ENCODE measurements at regions not wholly inside any gene's neighbourhood (a gene's known extent, or its start where the extent isn't known, plus 50 kb on each side); places are given as distances from the start of the nearest gene placed in this dataset.

DNA sequence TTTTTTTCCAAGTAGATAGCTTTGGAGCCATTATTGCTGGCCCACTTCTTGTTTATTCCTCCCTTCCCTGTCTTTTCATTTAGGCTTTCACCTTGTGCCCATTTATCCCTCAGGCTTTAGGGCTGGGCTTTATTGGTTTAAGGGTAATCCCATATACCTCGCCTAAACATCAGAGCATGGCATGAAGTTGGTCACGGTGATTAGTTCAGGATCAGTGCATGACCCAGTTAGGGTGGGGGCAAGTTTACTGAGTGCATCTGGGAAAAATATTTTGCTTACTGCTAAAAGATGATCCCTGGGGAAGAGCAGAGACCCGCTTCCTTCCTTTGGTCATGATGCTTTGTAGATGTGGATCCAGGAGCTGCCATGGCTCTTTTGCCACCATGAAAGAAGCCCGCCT, 153.3 kb upstream of the NECTIN1 start:
- no peak for DNase-seq (ENCODE audit: low spot score)

DNA sequence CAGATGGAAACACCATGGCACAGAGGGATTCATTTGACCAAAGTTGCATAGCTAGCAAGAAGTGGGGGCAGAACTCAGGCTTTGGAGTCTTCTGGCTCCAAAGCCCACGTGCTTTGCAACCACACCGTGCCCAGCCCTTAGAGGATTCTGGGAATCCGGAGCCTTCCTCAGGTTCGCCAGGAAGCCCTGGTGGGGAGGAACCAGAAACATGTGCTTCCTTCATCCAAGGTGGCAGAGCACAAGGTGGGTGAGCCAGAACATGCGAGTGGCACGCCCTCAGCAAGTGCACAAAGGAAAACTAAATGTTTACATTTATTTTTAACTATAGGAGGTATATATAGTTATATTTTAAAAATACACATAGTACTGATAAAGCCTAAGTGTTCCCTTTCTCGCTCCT, 151.9 kb upstream of the NECTIN1 start:
- DNase-seq (ENCODE audit: low spot score) = no peak

DNA sequence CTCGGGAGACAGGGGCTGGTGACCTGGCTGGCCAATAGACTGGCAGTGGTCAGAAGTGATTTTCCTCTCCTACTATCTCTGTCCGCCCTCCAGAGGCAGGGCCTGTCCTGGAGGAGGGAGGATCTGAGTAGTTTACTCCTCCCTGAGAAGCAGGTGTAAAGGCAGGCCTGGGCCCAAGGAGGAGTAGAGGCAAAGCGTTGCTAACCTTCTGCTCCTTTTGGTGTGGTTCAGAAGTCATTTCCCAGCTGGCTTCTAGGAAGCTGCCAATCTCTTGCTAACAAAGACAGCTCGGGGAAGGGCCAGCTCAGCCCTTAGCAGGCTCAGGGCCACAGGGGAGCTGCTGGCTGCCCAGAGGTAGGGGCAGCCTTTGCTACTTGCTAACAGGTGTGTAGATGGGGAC, 151.1 kb upstream of the NECTIN1 start:
- DNase-seq (ENCODE audit: low spot score) = no peak

DNA sequence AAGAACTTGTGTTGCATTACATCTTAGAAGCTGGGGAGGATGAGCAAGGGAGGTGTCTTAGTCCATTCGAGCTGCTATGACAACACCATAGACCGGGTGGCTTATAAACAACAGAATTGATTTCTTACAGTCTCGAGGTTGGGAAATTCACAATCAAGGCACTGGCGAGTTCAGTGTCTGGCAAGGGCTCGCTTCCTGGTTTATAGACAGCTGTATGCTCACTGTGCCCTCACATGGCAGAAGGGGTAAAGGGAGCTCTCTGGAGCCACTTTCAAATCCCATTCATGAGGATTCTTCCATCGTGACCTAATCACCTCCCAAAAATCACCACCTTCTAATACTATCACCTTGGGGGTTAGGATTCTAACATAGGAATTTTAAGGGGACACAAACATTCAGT, 150.0 kb upstream of the NECTIN1 start:
- no peak for DNase-seq (ENCODE audit: low spot score)

DNA sequence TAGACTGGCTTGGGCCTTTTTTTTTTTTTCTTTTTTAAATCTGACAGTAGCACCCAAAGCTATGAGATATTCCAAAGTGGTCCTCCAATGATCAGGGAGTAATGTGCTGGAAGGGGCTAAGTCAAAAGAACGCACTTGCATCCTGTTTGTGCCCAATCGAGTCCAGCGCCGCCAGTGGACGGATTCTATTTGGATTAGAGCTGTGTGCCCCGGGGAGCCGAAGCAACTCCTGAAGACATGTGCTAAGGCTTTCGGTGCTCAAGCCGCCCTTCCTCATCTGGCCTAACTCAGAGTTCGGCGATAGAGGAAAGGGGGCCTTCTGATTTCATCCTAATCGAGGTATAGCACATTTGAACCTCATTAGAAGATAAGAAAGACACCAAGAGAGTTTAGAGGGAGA, 147.8 kb upstream of the NECTIN1 start:
- no peak for DNase-seq (ENCODE audit: low spot score)

DNA sequence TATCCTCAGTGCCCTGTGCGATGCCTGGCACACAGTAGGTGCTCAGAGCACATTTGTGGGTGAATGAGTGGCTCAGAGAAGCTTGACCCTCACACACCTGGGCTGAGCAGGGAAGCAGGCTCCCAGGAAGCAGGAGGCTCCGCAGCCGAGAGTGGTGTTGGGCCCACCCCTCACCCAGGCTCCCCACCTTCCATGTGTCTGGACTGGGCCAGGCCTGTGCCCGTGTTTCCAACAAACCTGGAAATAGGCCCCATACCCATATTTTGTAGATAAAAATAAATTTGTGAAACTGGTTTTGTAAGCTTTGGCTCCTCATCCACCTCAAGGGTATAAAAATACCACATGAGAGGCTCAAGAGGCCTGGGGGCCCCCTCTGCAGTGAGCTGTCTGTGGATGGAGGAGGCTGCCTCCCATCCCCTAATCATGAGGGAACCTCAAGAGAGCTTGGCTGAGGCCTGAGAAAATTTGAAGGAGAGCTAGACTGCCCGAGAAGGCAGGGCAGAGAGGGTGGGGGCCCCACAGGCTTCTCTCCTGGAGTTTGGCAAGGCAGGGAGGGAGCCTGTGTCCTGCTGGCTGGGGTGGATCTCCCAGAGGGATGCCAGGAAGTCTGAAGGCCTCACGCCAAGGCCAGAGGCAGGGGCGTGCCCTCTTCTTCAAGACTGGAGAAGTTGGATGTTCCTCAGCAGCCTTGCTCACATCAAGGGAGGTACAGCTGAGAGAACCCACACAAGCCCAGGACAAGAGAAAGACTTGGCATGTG, 147.0 kb upstream of the NECTIN1 start:
- no peak for DNase-seq (ENCODE audit: low spot score)

DNA sequence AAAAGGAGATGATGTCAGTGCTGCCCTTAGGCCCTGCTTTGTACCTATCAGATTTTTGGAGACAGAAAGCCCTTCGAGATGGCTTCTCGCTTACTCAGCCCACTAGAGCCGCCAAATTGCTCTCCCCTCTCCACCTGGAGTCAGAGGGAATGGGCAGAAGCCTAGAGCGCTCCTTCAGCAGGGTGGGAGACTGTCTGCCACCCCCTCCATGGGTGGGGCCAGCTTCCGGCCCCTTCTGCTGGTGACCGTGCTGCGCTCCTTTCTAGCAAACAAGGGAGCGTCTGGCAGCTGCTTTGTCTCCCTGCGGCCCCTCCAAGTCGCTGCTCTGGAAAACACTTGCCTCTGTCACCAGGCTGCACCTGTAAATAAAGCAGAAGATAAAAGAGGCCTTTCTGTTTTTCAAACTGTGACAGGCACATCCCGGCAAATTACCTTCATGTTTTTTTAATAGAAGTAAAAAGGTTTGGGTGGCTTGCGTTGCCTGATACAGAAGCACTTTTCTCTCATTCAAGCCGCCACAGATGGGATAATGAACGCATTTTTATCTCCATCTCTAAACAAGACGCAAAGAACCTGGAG, 145.7 kb upstream of the NECTIN1 start:
- DNase-seq (ENCODE audit: low spot score) = no peak

DNA sequence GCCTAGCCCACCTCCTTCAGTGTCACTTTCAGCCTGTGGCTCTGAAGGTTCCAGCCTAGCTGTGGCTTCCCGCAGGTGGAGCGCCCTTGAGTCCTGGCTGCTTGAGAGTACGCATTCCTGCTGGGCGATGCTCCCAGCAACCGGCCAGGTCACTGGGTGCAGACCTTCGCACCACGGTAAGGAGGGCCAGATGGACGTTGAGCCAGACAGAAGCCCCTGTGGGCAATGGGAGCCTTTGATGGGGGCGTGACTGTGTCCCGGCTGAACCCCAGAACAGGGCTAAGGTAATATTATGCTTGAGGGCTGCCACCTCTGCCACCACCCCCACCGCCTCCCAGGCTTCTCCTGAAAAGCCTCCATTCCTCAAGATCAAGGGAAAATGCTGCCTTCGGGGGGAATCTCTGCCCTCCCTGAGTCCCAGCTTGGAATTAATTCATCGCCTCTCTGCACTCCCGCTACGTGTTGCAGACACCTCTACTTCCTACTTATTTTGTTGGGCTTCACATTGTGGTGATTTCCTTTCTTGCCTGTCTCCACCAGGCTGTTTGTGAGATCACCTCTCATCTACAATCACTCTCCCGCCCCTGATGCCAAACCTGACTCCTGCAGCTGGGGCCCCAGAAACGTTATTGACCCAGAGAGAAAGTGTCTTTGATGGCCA, 144.9 kb upstream of the NECTIN1 start:
- no peak for DNase-seq (ENCODE audit: low spot score)

DNA sequence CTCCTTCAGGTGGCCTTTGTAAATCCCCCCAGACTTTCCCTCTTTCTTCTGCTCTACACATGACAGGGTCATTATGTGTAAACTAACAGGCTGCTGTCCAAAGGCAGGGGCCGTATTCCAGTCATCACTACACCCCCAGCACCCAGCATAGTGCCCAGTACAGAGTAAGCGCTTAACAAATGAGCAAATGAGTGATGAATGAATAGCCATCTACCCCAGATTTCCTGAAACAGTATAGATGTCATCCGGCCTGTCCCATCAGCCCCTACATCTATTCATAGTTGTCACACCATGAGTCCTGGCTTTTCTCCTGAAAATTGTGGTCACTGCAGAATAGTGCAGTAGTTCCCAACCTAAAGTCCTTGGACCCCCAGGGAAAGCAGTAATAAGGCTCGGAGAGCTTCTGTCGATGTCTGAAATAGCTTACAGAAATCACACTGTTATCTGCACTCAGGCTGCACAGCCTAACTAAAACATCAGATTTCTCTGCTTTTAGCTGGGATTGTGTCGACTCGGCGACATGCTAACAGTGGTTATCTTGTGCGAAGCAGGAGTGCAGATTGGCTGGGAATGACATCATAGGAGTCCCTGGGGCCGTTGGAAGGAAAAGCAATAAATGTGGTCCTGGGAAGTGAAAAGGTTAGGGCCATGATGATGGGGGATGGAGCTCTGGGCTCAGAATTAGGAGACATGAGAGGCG, 143.8 kb upstream of the NECTIN1 start:
- no peak for DNase-seq (ENCODE audit: low spot score)

DNA sequence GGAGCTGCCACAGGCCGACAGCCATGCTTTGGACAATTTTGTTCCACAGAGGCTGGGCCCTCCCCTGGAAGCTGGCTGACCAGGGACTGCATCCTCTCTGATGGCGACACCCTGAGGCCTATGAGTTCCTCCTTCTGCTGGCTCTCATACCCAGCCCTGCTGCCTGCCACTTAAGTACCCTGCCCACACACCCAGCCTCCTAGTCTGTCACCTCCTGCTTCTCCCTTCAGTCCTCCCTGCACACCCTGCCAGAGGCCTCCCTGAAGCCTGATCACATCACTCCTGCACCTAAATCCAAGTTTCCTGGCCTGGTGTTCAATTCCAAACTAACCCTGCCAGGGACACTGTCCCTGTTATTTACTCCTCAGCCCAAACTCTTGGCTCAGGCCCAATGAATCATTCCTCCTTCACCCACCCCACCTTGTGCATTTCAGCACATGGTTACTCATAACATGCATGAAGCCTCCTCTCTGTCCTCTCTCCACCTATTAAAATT, 136.7 kb upstream of the NECTIN1 start:
- DNase-seq (ENCODE audit: low spot score) = no peak

DNA sequence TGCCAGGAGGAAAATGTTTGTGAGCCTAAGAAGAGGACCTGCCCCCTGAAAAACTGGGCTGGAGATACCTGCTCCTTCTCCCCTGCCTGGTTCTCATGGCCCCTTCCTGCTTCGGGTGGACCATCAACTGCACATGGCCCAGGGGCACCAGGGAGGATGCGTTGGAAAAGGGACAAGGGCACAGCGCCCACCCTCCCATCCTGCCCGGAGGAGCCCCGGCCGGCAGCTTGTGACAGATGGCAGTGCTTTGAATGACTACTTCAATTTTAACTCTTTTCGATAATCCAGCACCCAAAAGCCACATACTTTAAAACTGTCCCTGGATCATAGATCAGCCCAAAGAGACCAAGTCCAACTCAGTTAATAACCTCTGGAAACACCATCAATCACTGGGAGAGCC, 135.8 kb upstream of the NECTIN1 start:
- no peak for DNase-seq (ENCODE audit: low spot score)

DNA sequence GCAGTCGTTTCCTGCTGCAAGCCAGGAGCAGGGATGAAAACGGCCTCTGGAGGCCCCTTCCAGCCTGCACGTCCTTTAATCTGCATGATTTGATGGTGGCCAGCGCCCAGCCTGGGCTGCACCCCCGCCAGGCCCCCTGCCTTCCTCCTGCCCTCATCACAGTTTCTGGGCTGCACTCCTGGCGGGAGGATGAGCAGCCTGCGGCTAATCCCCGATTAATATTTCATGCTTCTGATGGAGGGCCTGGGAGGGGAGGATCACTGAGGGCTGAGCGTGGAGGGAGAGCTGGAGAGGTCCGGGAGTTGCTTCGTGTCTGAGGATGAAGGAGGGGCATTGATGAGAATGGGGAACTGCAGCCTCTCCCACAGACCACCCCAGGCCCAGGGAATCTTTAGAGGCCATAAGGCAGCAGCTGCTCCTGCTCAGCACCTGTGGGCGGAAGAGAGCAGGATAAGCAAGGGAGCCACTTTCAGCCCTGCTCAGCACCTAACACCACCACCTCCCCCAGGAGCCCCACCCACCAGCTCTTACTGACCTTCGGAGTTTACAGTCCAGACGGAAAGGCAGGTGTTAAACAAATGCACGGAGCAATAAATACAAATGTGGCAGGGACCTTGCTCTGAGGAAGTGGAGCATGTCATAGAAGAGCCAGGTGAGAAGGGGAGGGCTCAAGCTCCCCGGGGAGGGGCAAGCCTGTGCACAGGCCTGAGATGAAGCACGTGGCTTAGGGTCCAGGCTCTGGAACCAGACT, 135.0 kb upstream of the NECTIN1 start:
- DNase-seq (ENCODE audit: low spot score) = no peak

DNA sequence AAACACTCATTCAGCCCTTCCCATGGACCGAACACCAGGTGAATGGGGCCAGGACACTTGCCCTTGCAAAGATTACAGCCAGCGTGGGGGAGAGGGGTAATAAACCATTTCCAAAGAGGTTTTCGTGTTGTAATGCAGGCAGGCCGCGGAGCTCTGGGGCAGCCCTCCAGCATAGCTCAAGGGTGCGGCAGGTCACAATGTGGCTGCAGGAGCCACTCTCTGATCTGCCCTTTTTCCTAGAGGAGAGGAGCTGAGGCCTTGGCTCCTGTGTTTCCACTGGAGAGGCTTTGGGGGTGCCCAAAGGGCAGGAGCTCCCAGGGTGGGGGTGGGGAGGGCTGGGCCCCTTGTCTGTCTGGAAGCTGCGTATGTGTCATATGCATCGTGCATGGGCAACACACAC, 134.2 kb upstream of the NECTIN1 start:
- DNase-seq (ENCODE audit: low spot score) = no peak

DNA sequence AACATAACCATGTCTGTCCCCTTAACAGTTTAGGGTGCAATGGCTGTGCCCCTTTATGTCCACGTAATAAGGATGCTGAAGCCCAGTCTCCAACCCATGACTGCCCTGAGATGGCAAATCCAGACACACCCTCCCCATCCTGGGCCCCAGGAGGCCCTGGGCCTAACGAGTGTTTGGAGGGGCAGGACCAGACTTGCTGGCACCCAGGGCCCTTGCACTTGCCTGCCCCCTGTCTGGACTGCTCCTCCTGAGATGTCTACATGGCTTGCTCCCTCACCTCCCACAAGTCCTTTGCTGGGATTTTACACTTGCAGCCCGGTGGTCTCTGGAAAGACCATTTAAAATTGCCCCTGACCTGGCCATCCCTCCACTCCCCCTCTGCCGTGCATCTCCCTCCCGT, 132.2 kb upstream of the NECTIN1 start:
- DNase-seq (ENCODE audit: low spot score) = no peak

DNA sequence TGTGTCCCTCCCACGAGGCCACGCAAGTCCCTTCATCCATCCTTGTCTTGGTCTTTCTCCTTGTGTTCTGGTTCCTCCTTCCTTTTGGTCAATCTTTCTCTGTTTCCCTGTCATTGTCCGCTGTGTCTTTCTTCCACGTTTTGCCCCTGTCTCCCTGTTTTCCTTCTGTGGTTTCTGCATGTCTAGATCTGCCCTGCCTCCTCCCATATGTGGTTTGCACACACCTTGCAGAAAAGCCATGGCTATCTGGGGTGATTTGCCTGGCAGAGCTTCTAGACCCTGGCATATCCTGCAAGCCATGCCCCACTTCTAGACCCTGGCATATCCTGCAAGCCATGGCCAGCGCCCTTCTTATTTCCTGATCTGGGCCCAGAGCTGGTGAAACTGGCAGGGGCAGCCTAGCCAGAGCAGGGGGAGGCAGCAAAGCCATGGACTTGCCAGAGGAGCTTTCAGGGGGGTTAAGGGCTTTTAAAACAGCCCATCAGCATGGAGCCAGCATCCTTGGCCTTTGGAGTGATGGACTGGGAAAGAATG, 131.6 kb upstream of the NECTIN1 start:
- DNase-seq (ENCODE audit: low spot score) = no peak

DNA sequence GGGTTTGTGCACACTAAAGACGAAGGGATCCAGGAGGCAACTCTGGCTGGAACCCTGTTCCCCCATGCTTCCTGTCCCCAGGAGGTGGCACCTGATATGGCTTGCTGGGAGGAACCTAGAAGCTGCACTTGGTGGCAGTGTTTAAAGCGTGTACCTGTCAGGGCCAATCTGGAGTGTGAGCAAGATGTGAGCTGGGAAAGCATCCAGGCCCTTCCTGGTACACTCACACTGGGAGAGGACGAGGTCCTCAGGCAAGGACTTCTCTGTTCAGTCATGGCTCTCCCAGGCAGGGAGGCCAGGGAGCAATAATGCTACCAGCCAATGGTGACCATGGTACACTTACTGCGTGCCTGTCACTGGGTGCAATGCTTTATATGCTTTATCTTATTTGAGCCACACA, 130.7 kb upstream of the NECTIN1 start:
- no peak for DNase-seq (ENCODE audit: low spot score)

DNA sequence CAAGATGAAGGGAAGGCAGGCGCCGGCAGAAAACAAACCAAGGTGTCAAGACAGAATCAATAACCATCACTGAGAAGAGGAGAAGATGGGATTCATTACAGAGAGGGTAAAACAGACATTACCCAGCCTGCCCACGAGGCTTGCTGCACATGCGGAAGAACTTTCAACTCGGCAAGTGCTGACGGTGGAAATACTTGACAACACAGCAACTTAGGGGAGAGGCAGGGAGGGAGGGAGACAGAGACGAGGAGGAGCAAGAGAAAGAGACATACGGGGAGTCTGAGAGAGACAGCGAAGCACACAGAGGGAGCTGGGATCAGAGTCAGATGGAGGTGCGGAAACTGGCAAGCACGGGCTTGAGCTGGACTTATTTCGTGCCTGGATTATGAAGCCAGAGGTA, 129.3 kb upstream of the NECTIN1 start:
- DNase-seq (ENCODE audit: low spot score) = no peak

DNA sequence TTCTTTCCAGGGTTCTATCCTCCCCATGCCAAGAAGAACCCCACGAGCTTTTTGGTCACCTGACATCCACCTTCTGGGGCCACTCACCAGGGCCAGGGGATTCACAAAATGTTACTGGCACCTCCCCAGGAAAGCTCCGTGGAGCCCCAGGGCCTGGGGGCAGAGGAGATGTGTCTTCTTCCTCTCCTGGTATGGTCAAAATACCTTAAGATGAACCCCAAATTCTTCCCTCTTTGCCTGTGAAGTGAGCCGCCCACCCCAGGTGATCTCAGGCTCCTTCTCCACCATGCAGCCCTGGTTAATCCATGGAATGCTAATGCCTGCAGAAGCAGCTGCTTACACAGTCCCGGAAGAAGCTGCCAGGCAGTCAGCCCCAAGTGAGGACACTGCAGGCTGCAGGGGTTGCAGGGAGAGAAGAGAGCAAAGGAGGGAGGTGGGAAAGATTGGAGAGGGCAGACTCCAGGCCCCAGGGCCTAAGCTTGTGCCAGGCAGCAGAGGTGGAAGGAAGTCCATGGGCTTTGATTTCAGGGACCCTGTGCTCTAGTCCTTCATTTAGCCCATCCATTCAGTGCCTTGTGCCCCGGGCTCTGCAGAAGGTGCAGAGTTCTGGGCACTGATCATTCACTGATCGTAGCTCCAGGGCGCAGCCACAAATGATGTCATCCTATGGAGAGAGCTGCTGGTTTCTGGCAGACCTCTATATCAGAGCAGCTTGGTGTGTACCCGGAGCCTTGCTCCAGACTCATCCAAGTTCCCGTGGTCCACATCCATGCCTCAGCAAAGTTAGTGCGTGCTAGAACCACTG, 127.9 kb upstream of the NECTIN1 start:
- no peak for DNase-seq (ENCODE audit: low spot score)

DNA sequence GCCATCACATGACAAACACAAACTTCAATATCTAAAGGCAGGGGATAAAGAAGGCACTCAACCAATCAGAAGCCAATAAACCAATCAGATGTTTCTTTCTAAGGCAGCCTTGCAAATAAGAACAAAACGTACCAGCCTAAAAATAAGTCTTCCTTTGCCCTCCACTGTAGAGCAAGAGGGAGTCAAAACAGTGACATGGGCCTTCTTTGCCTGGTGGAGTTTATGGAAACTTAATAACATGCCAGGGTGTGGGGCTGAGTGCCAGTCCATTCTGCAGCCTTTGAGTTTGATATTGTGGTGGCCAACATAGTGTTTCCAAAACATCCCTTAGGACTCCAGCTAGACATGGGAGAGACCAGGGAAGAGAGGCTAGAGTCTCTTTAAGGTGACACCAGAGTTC, 126.1 kb upstream of the NECTIN1 start:
- no peak for DNase-seq (ENCODE audit: low spot score)

DNA sequence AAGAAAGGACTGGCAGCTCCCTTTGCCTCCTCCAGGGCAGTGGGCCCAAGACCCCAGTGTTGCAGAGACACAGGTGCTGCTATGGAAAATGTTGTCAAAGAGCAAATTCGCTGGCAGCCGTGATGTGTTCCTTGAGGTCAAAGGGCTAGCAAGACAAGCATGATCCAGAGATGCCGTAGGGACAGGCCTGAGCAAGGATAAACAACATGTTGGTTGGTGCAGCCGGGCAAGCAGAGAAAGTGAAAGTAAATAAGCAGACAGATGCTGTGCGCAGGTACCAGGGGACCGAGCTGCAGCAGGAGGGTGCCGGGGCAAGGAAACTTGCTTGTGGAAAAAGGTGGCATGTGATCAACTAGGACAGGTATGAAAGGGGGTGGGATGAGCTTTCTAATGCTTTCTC, 125.5 kb upstream of the NECTIN1 start:
- DNase-seq (ENCODE audit: low spot score) = no peak
